ENCODE measurements at regions not wholly inside any gene's neighbourhood (a gene's known extent, or its start where the extent isn't known, plus 50 kb on each side); places are given as distances from the start of the nearest gene placed in this dataset.

GRCh38 chr11:112811783-112812182, 149.4 kb upstream of the NCAM1 start:
- TF ChIP-seq CTCF (IDR thresholded peaks at IDR 0.05), result no peak
- DNase-seq (ENCODE audit: low spot score) (no peak), ATAC-seq (ENCODE audit: low FRiP score) (no peak)

GRCh38 chr11:112812729-112813128, 148.5 kb upstream of the NCAM1 start:
- DNase-seq (ENCODE audit: low spot score), result no peak
- no peak for ATAC-seq (ENCODE audit: low FRiP score)
- no peak for TF ChIP-seq CTCF (IDR thresholded peaks at IDR 0.05)

GRCh38 chr11:112814168-112814567, 147.1 kb upstream of the NCAM1 start:
- DNase-seq (ENCODE audit: low spot score), result no peak
- TF ChIP-seq CTCF (IDR thresholded peaks at IDR 0.05), result no peak
- ATAC-seq (ENCODE audit: low FRiP score), result no peak

- DNase-seq (ENCODE audit: low spot score) (no peak), ATAC-seq (ENCODE audit: low FRiP score) (no peak)
- no peak for TF ChIP-seq CTCF (IDR thresholded peaks at IDR 0.05)
Observed at GRCh38 chr11:112817376-112817775, 143.8 kb upstream of the NCAM1 start.

- ATAC-seq (ENCODE audit: low FRiP score), result no peak
- no peak for TF ChIP-seq CTCF (IDR thresholded peaks at IDR 0.05)
- no peak for DNase-seq (ENCODE audit: low spot score)
Observed at GRCh38 chr11:112822478-112823274, 138.5 kb upstream of the NCAM1 start.

- no peak for TF ChIP-seq CTCF (IDR thresholded peaks at IDR 0.05)
- no peak for ATAC-seq (ENCODE audit: low FRiP score)
Observed at GRCh38 chr11:112826026-112826425, 135.2 kb upstream of the NCAM1 start.

GRCh38 chr11:112826788-112827187, 134.4 kb upstream of the NCAM1 start:
- ATAC-seq (ENCODE audit: low FRiP score), result no peak
- no peak for TF ChIP-seq CTCF (IDR thresholded peaks at IDR 0.05)
- DNase-seq (ENCODE audit: low spot score), result no peak

More at GRCh38 chr11:112826026-112826425, 135.2 kb upstream of the NCAM1 start:
- no peak for DNase-seq (ENCODE audit: low spot score)

Data from omental fat pad (tissue), 3 donors.